MM.1S (cell line): ENCODE measurements at regions not wholly inside any gene's neighbourhood (a gene's known extent, or its start where the extent isn't known, plus 50 kb on each side); places are given as distances from the start of the nearest gene placed in this dataset.

Experiments
- EZH2 ChIP-seq: fragments of 300-600 bp; sonication (generic); optimal IDR thresholded peaks from 2 replicates; pipeline ENCODE3; 2017; ENCODE audit warnings: low read depth, mild to moderate bottlenecking, antibody characterized with exemption, low read length, mixed read lengths
- EZH2phosphoT487 ChIP-seq: fragments of 300-600 bp; sonication (generic); IDR thresholded peaks from 2 replicates; pipeline ENCODE4 v1.6.1; 2018; ENCODE audit warnings: antibody characterized with exemption, low read length
- TF ChIP-seq, protein P1 (sequence below): fragments of 300-600 bp; sonication (generic); IDR thresholded peaks from 2 replicates; pipeline ENCODE4 v1.5.1; 2016; ENCODE audit warnings: antibody characterized with exemption, low read length, mixed read lengths

DNA sequence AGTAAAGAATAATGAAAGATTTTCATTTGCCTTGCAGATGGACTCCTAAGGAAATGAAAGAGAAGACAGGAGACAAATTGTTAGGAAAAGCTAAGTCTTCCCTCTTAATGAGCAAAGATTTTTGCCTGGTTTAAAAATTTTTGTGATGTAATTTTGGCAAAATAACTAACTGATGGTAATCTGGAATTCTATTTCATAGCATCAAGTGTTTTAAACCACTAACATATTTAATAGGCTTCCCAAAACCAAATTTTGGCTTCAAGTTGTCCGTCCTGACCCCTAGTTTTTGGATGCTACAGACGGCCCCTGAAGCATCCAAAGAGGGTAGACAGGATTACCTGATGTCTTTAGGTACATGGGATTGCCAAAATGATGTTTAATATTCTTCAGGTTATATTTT lies 124.3 kb downstream of the TPBG start:
- TF ChIP-seq, protein P1, sequence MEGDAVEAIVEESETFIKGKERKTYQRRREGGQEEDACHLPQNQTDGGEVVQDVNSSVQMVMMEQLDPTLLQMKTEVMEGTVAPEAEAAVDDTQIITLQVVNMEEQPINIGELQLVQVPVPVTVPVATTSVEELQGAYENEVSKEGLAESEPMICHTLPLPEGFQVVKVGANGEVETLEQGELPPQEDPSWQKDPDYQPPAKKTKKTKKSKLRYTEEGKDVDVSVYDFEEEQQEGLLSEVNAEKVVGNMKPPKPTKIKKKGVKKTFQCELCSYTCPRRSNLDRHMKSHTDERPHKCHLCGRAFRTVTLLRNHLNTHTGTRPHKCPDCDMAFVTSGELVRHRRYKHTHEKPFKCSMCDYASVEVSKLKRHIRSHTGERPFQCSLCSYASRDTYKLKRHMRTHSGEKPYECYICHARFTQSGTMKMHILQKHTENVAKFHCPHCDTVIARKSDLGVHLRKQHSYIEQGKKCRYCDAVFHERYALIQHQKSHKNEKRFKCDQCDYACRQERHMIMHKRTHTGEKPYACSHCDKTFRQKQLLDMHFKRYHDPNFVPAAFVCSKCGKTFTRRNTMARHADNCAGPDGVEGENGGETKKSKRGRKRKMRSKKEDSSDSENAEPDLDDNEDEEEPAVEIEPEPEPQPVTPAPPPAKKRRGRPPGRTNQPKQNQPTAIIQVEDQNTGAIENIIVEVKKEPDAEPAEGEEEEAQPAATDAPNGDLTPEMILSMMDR, result no peak
- TF ChIP-seq EZH2, result no peak
- TF ChIP-seq EZH2phosphoT487, result no peak
